PC-9 (cell line): ENCODE measurements at regions not wholly inside any gene's neighbourhood (a gene's known extent, or its start where the extent isn't known, plus 50 kb on each side); places are given as distances from the start of the nearest gene placed in this dataset.

Experiments used
- BruUV-seq: library from RNA; stranded (reverse); fragments of 400-500 nt; replicated peaks from 2 replicates; lab custom pipeline; 2021; lab: Mats Ljungman, UMichigan
- CTCF ChIA-PET: fragments of 300-600 bp; sonication (Branson Sonifier 250); formaldehyde crosslinking; loops from one replicate; lab custom pipeline; 2022; ENCODE audit warnings: antibody characterized with exemption; lab: Charles Lee
- POLR2A ChIA-PET: fragments of 300-600 bp; sonication (Branson Sonifier 250); formaldehyde crosslinking; loops from one replicate; lab custom pipeline; 2022; ENCODE audit warnings: antibody characterized with exemption; ENCODE audit not compliant: unreplicated experiment; lab: Charles Lee
- DNase-seq, 2 experiments: peaks; one replicate each; pipeline versions ENCODE4 v3.0.0 to v3.0.0-alpha.2; 2015 to 2022; ENCODE audit warnings: mixed read lengths in 1 of 2
- H2AFZ ChIP-seq: fragments of 200-600 bp; sonication (generic); 2 replicates; pipeline ENCODE4 v1.8.1; 2017; ENCODE audit warnings: antibody characterized with exemption
- H3F3A ChIP-seq: fragments of 200-600 bp; sonication (generic); 2 replicates; pipeline ENCODE4 v1.8.1; 2017; ENCODE audit warnings: antibody characterized with exemption, mild to moderate bottlenecking, low read depth; ENCODE audit not compliant: insufficient read depth
- H3K27ac ChIP-seq: fragments of 200-600 bp; sonication (generic); 2 replicates; pipeline ENCODE4 v1.6.1; 2016; ENCODE audit warnings: mixed run types
- H3K27me3 ChIP-seq: fragments of 200-600 bp; sonication (generic); 2 replicates; pipeline ENCODE4 v1.6.1; 2016; ENCODE audit warnings: low read depth, mixed run types; ENCODE audit not compliant: insufficient read depth
- H3K36me3 ChIP-seq: fragments of 200-600 bp; sonication (generic); 2 replicates; pipeline ENCODE4 v1.6.1; 2016; ENCODE audit warnings: low read depth, mixed run types
- H3K4me1 ChIP-seq: fragments of 200-600 bp; sonication (generic); replicated peaks from 2 replicates; pipeline ENCODE4 v1.6.1; 2016; ENCODE audit warnings: mixed run types; ENCODE audit not compliant: insufficient read depth
- H3K4me2 ChIP-seq: fragments of 200-600 bp; sonication (generic); 2 replicates; pipeline ENCODE4 v1.6.1; 2017; ENCODE audit warnings: mixed run types
- H3K4me3 ChIP-seq: fragments of 200-600 bp; sonication (generic); 2 replicates; pipeline ENCODE4 v1.6.1; 2016; ENCODE audit warnings: mixed run types
- H3K79me2 ChIP-seq: fragments of 200-600 bp; sonication (generic); 2 replicates; pipeline ENCODE4 v1.6.1; 2017; ENCODE audit warnings: low read depth, mixed run types
- H3K9me2 ChIP-seq: fragments of 200-600 bp; sonication (generic); 2 replicates; pipeline ENCODE4 v1.8.1; 2017; ENCODE audit warnings: mild to moderate bottlenecking; ENCODE audit not compliant: insufficient read depth
- H3K9me3 ChIP-seq: fragments of 200-600 bp; sonication (generic); 2 replicates; pipeline ENCODE4 v1.8.1; 2016; ENCODE audit warnings: low read depth; ENCODE audit not compliant: insufficient read depth
- H4K20me1 ChIP-seq: fragments of 200-600 bp; sonication (generic); 2 replicates; pipeline ENCODE4 v1.8.1; 2017; ENCODE audit not compliant: insufficient read depth
- EZH2 ChIP-seq: fragments of 200-600 bp; sonication (generic); IDR thresholded peaks from 2 replicates; pipeline ENCODE4 v1.8.0; 2017; ENCODE audit warnings: antibody characterized with exemption, low read depth
- intact Hi-C: fragments of 100-400 bp; cut with micrococcal nuclease; formaldehyde crosslinking; loops from one replicate; pipeline ENCODE4 v1.10.0; 2022; ENCODE audit not compliant: unreplicated experiment
- TF ChIP-seq, protein P1 (sequence below): fragments of 200-600 bp; sonication (generic); conservative IDR thresholded peaks from 2 replicates; pipeline ENCODE4 v1.6.1; 2017; ENCODE audit warnings: mixed run types, antibody characterized with exemption, mild to moderate bottlenecking, moderate library complexity

DNA sequence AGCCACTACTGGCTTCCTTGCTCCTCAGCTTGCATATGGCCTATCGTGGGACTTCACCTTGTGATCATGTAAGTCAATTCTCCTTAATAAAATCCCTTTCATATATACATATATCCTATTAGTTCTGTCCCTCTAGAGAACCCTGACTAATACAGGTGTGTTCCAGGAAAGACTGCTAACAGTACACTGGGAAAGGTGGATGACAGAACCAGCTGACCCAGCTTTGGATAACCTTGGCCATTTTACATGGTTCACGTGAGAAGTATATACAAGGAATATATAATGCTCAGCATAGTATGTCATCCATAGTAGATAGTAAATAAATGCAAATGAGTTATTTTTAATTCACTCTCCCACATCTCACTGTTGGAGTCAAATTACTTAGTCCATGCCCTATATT lies 1003.5 kb downstream of the SORCS3 start:
- Histone ChIP-seq H4K20me1 (no peaks in the 10 kb centered on the region), H3K4me1 (no peaks in the 10 kb centered on the region), H2AFZ (no peak overlapping the region), H3K4me3 (no peak overlapping the region), H3K9me3 (no peaks in the 10 kb centered on the region), H3K79me2 (no peaks in the 10 kb centered on the region), H3K27me3 (no peaks in the 10 kb centered on the region), H3K36me3 (no peaks in the 10 kb centered on the region), H3K4me2 (no peak overlapping the region), H3K9me2 (no peaks in the 10 kb centered on the region), H3F3A (no peaks in the 10 kb centered on the region), H3K27ac (no peak overlapping the region)
- no TSS peak for BruUV-seq
- TF ChIP-seq EZH2: no peak
- TF ChIP-seq, protein P1, sequence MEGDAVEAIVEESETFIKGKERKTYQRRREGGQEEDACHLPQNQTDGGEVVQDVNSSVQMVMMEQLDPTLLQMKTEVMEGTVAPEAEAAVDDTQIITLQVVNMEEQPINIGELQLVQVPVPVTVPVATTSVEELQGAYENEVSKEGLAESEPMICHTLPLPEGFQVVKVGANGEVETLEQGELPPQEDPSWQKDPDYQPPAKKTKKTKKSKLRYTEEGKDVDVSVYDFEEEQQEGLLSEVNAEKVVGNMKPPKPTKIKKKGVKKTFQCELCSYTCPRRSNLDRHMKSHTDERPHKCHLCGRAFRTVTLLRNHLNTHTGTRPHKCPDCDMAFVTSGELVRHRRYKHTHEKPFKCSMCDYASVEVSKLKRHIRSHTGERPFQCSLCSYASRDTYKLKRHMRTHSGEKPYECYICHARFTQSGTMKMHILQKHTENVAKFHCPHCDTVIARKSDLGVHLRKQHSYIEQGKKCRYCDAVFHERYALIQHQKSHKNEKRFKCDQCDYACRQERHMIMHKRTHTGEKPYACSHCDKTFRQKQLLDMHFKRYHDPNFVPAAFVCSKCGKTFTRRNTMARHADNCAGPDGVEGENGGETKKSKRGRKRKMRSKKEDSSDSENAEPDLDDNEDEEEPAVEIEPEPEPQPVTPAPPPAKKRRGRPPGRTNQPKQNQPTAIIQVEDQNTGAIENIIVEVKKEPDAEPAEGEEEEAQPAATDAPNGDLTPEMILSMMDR: no peak
- DNase-seq: no peak
- POLR2A ChIA-PET: no interaction called here
- intact Hi-C loops: no loop called here
- CTCF ChIA-PET: no interaction called here

DNA sequence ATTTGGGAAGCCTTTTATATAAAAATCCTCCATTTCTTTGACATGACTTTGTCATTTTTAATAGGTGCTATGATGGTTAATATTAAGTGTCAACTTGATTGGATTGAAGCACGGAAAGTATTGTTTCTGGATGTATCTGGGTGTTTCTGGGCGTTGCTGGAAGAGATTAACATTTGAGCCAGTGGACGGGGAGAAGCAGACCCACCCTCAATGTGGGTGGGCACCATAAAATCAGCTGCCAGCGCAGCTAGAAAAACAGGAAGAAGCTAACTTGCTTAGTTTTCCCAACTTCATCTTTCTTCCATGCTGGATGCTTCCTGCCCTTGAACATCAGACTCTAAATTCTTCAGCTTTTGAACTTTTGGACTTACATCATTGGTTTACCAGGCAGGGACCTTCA lies 1003.0 kb downstream of the SORCS3 start:
- Histone ChIP-seq H2AFZ (no peak overlapping the region), H3K36me3 (no peaks in the 10 kb centered on the region), H3K79me2 (no peaks in the 10 kb centered on the region), H3K27me3 (no peaks in the 10 kb centered on the region), H3K4me3 (no peak overlapping the region), H4K20me1 (no peaks in the 10 kb centered on the region), H3F3A (no peaks in the 10 kb centered on the region), H3K4me1 (no peaks in the 10 kb centered on the region), H3K4me2 (no peak overlapping the region), H3K9me3 (no peaks in the 10 kb centered on the region), H3K9me2 (no peaks in the 10 kb centered on the region), H3K27ac (no peak overlapping the region)
- TF ChIP-seq, protein P1: no peak
- no peak for TF ChIP-seq EZH2
- intact Hi-C loops: no loop called here
- CTCF ChIA-PET: no interaction called here
- BruUV-seq: no TSS peak
- no peak for DNase-seq
- POLR2A ChIA-PET: no interaction called here

DNA sequence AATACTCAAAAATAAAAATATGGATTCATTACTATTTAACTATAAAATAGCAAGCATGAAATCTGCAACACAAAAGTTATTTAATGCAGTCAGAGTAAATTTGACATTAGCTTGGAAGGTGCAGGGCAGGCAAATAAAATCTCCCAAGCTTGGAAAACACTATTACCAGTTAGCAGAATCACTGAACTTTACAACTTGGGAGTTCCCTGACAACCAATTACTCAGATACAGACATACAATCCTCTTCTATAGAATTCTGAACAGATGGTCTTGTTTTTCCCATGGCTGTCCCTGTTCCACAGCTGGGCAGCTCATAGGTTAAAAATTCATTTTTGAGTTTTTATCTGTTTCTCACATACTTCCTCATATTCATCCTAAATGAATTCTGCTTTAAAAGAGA lies 1002.6 kb downstream of the SORCS3 start:
- H3K4me1 ChIP-seq: no peaks in the 10 kb centered on the region
- H3K4me2 ChIP-seq: no peak overlapping the region
- H3K36me3 ChIP-seq: no peaks in the 10 kb centered on the region
- no peak overlapping the region for H3K4me3 ChIP-seq
- intact Hi-C loops: no loop called here
- no peaks in the 10 kb centered on the region for H4K20me1 ChIP-seq
- TF ChIP-seq, protein P1: no peak
- no peak for TF ChIP-seq EZH2
- H3K27ac ChIP-seq: no peak overlapping the region
- no peak overlapping the region for H2AFZ ChIP-seq
- DNase-seq: no peak
- no peaks in the 10 kb centered on the region for H3K9me2 ChIP-seq
- H3K79me2 ChIP-seq: no peaks in the 10 kb centered on the region
- POLR2A ChIA-PET: no interaction called here
- CTCF ChIA-PET: no interaction called here
- H3F3A ChIP-seq: no peaks in the 10 kb centered on the region
- BruUV-seq: no TSS peak
- no peaks in the 10 kb centered on the region for H3K9me3 ChIP-seq
- H3K27me3 ChIP-seq: no peaks in the 10 kb centered on the region
